Smooth muscle cell (in vitro differentiated cells): ENCODE measurements at regions not wholly inside any gene's neighbourhood (a gene's known extent, or its start where the extent isn't known, plus 50 kb on each side); places are given as distances from the start of the nearest gene placed in this dataset.
"Not testable (repeated sequence)": the region's sequence is repeated elsewhere in the genome, so short reads cannot be mapped to it uniquely, and the experiment has no call there.

Experiments used
- DNase-seq: peaks from one replicate; lab custom pipeline; 2025; ENCODE audit not compliant: unreplicated experiment; lab: John Stamatoyannopoulos, UW
- H2AFZ ChIP-seq: fragments of 200-600 bp; sonication (generic); 2 replicates; pipeline ENCODE4 v1.6.0; 2016; ENCODE audit warnings: antibody characterized with exemption, low read depth, mild to moderate bottlenecking
- H3F3A ChIP-seq: fragments of 200-600 bp; sonication (generic); 2 replicates; pipeline ENCODE4 v1.6.0; 2017; ENCODE audit warnings: antibody characterized with exemption, low read depth
- H3K27ac ChIP-seq: fragments of 200-600 bp; sonication (generic); 2 replicates; pipeline ENCODE4 v1.5.1; 2016; ENCODE audit warnings: low read depth, mild to moderate bottlenecking
- H3K27me3 ChIP-seq: fragments of 200-600 bp; sonication (generic); 2 replicates; pipeline ENCODE4 v1.6.1; 2016; ENCODE audit warnings: low read depth, mild to moderate bottlenecking
- H3K36me3 ChIP-seq: fragments of 200-600 bp; sonication (generic); 2 replicates; pipeline ENCODE4 v1.5.1; 2016; ENCODE audit warnings: low read depth
- H3K4me1 ChIP-seq: fragments of 200-600 bp; sonication (generic); 2 replicates; pipeline ENCODE4 v1.5.1; 2016; ENCODE audit warnings: low read depth
- H3K4me2 ChIP-seq: fragments of 200-600 bp; sonication (generic); 2 replicates; pipeline ENCODE4 v1.6.0; 2016; ENCODE audit warnings: mild to moderate bottlenecking
- H3K4me3 ChIP-seq: fragments of 200-600 bp; sonication (generic); 2 replicates; pipeline ENCODE4 v1.5.1; 2016; ENCODE audit warnings: mild to moderate bottlenecking
- H3K79me2 ChIP-seq: fragments of 200-600 bp; sonication (generic); 2 replicates; pipeline ENCODE4 v1.6.0; 2016; ENCODE audit warnings: low read depth, mild to moderate bottlenecking
- H3K9ac ChIP-seq: fragments of 200-600 bp; sonication (generic); 2 replicates; pipeline ENCODE4 v1.6.0; 2016; ENCODE audit warnings: low read depth
- H3K9me3 ChIP-seq: fragments of 200-600 bp; sonication (generic); replicated peaks from 2 replicates; pipeline ENCODE4 v1.5.1; 2016; ENCODE audit warnings: low read depth
- H4K20me1 ChIP-seq: fragments of 200-600 bp; sonication (generic); 2 replicates; pipeline ENCODE4 v1.6.0; 2016; ENCODE audit warnings: low read depth
- WGBS: methylation state at CpG from one replicate; pipeline ENCODE4 v1.1.7; 2016; ENCODE audit warnings: low lambda C conversion rate; 5-methylcytosine and 5-hydroxymethylcytosine counted together
- TF ChIP-seq, protein P1 (sequence below): fragments of 200-600 bp; sonication (generic); IDR thresholded peaks from 2 replicates; pipeline ENCODE4 v1.5.1; 2017; ENCODE audit warnings: borderline replicate concordance, mild to moderate bottlenecking, antibody characterized with exemption; ENCODE audit not compliant: insufficient read depth, poor library complexity, severe bottlenecking

DNA sequence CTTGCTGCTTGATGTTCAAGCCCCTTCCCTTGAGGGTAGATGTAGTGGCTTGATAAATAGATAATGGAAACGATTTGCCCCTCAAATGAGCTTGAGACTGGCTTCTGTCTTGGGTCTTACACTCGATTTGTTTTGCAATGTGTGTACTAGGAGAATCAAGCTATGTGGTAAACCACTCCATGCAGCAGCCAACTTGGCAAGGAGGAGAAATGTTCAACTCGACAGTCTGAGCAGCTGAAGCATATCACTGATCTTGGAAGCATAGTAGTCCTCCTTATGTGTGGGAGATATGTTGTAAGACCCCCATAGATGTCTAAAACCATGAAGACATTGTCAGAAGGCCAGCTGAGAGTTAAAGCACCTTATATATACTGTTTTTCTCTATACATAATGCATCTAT is 125.3 kb downstream of the CCNG2 start:
- H4K20me1 ChIP-seq, result no peaks in the 10 kb centered on the region
- no peaks in the 10 kb centered on the region for H3F3A ChIP-seq
- no peak for DNase-seq
- no peak overlapping the region for H3K9ac ChIP-seq
- TF ChIP-seq, protein P1, sequence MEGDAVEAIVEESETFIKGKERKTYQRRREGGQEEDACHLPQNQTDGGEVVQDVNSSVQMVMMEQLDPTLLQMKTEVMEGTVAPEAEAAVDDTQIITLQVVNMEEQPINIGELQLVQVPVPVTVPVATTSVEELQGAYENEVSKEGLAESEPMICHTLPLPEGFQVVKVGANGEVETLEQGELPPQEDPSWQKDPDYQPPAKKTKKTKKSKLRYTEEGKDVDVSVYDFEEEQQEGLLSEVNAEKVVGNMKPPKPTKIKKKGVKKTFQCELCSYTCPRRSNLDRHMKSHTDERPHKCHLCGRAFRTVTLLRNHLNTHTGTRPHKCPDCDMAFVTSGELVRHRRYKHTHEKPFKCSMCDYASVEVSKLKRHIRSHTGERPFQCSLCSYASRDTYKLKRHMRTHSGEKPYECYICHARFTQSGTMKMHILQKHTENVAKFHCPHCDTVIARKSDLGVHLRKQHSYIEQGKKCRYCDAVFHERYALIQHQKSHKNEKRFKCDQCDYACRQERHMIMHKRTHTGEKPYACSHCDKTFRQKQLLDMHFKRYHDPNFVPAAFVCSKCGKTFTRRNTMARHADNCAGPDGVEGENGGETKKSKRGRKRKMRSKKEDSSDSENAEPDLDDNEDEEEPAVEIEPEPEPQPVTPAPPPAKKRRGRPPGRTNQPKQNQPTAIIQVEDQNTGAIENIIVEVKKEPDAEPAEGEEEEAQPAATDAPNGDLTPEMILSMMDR, result no peak
- H3K4me2 ChIP-seq, result no peak overlapping the region
- 74% methylated on average over 3 of the region's 3 CpGs for WGBS
- no peaks in the 10 kb centered on the region for H3K4me1 ChIP-seq
- H3K9me3 ChIP-seq, result no peaks in the 10 kb centered on the region
- H3K36me3 ChIP-seq, result no peaks in the 10 kb centered on the region
- H3K27me3 ChIP-seq, result peaks cover 24% of the 10 kb centered on the region
- no peaks in the 10 kb centered on the region for H3K79me2 ChIP-seq
- no peak overlapping the region for H3K27ac ChIP-seq
- no peak overlapping the region for H3K4me3 ChIP-seq
- H2AFZ ChIP-seq, result no peak overlapping the region

DNA sequence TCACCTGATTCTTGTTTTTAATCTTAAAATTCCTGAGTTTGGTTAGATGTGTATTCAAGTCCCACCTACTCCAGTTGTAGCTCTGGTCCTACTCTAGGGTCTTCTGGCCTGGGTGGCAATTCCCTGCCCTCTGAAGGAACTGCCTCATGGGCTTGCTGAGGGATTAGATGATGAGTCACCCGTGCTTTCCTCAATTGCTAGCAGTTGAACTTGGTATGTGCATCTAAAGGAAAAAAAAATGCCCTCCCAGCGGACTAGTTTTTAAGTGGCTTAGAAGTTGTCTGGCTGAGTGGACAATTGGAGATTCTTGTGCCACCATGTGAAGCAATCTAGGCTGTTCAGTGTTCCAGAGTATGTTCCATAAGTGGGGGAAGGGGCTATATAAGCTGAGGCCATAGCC is 127.0 kb downstream of the CCNG2 start:
- H2AFZ ChIP-seq, result no peak overlapping the region
- TF ChIP-seq, protein P1, result no peak
- 39% methylated on average over 2 of the region's 2 CpGs for WGBS

DNA sequence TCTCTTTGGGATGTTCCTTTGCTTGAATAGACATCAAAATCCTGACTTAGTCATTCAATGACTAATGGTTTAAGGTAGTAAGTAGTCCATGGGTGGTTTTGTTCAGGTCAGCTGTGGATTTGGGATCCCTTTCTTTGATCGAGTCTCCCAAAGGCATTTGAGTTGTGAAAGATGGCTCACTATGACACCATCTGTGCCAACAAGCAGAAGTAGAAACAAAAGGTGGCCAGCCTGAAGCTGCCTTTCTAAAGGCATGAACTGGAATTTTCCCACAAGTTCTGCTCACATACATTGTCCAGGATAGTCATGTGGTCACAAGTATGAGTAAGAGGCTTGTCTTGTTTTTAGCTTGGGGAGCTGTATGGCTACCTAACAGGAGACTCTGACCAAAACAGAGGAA is 129.9 kb downstream of the CCNG2 start:
- DNase-seq, result no peak
- Histone ChIP-seq H2AFZ (no peak overlapping the region), H3K4me3 (no peak overlapping the region), H3F3A (no peaks in the 10 kb centered on the region), H3K9ac (no peak overlapping the region), H3K4me1 (no peaks in the 10 kb centered on the region), H3K27me3 (peaks cover 7% of the 10 kb centered on the region), H4K20me1 (no peaks in the 10 kb centered on the region), H3K36me3 (no peaks in the 10 kb centered on the region), H3K79me2 (no peaks in the 10 kb centered on the region), H3K9me3 (no peaks in the 10 kb centered on the region), H3K27ac (no peak overlapping the region), H3K4me2 (no peak overlapping the region)
- WGBS, result 68% methylated on average over 1 of the region's 1 CpG
- TF ChIP-seq, protein P1, result no peak

More for the DNA sequence above, 127.0 kb downstream of the CCNG2 start:
- H3K27me3 ChIP-seq, result peaks cover 18% of the 10 kb centered on the region
- no peak overlapping the region for H3K4me3 ChIP-seq
- no peaks in the 10 kb centered on the region for H3K79me2 ChIP-seq
- H3F3A ChIP-seq, result no peaks in the 10 kb centered on the region
- H3K27ac ChIP-seq, result no peak overlapping the region
- H3K4me2 ChIP-seq, result no peak overlapping the region
- H3K36me3 ChIP-seq, result no peaks in the 10 kb centered on the region
- no peaks in the 10 kb centered on the region for H3K4me1 ChIP-seq
- no peaks in the 10 kb centered on the region for H4K20me1 ChIP-seq
- DNase-seq, result no peak
- no peaks in the 10 kb centered on the region for H3K9me3 ChIP-seq
- H3K9ac ChIP-seq, result no peak overlapping the region

DNA sequence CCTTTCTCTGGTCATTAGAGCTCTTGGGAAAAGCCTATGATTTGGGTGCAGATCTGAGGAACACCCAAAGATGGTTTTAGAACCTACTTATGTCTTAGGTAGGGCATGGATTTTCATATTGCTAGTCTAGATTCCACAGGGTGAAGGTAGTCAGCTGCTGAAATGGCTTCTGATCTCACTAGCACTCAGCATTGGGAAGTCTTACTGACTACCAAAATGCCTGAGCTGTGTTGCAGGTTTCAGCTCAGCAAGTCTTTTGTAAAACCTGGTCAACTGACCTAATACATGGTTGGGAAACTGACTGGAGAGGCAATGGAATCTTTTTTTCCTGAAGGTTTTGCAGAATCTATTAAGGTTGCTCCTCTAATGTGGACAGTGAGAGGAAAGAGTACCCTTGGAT is 136.4 kb downstream of the CCNG2 start:
- Histone ChIP-seq H4K20me1 (no peaks in the 10 kb centered on the region), H3K4me3 (no peak overlapping the region), H3K36me3 (no peaks in the 10 kb centered on the region), H3K4me2 (no peak overlapping the region), H3K79me2 (no peaks in the 10 kb centered on the region), H3K27ac (no peak overlapping the region), H3F3A (no peaks in the 10 kb centered on the region), H3K9ac (no peak overlapping the region), H2AFZ (no peak overlapping the region), H3K4me1 (no peaks in the 10 kb centered on the region), H3K9me3 (no peaks in the 10 kb centered on the region), H3K27me3 (peaks cover 8% of the 10 kb centered on the region)
- TF ChIP-seq, protein P1, result no peak
- DNase-seq, result no peak

DNA sequence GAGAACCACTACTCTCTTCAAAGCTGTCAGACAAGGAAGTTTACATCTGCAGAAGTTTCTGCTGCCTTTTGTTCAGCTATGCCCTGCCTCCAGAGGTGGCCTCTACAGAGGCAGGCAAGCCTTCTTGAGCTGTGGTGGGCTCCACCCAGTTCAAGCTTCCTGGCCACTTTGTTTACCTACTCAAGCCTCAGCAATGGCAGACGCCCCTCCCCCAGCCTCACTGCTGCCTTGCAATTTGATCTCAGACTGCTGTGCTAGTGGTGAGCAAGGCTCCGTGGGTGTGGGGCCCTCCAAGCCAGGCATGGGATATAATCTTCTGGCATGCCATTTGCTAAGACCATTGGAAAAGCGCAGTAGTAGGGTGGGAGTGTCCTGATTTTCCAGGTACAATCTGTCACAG is 144.0 kb downstream of the CCNG2 start:
- H3K4me3 ChIP-seq, H3F3A ChIP-seq, H3K27me3 ChIP-seq, DNase-seq, H3K79me2 ChIP-seq, H3K27ac ChIP-seq, H3K9ac ChIP-seq, H3K9me3 ChIP-seq, H3K36me3 ChIP-seq, H4K20me1 ChIP-seq: not testable (repeated sequence)
- Histone ChIP-seq H2AFZ (peak overlapping the region; percentile 2), H3K4me1 (peaks cover 11% of the 10 kb centered on the region), H3K4me2 (peak overlapping the region; percentile 33)
- 35% methylated on average over 3 of the region's 3 CpGs for WGBS
